Fibroblast of skin of right biceps (primary cell): ENCODE measurements at regions not wholly inside any gene's neighbourhood (a gene's known extent, or its start where the extent isn't known, plus 50 kb on each side); places are given as distances from the start of the nearest gene placed in this dataset.

Source experiments
- DNase-seq: peaks from one replicate; pipeline ENCODE4 v3.0.0-alpha.2; 2013

- DNase-seq = no peak
Observed at GRCh38 chr7:156147756-156148504, 335.7 kb upstream of the SHH start.

GRCh38 chr7:156147104-156147503 lies 334.8 kb upstream of the SHH start:
- no peak for DNase-seq

GRCh38 chr7:156145996-156146395 lies 333.7 kb upstream of the SHH start:
- no peak for DNase-seq

GRCh38 chr7:156145184-156145583 lies 332.9 kb upstream of the SHH start:
- no peak for DNase-seq

GRCh38 chr7:156143683-156144082 lies 331.4 kb upstream of the SHH start:
- DNase-seq = no peak

- DNase-seq = no peak
Observed at GRCh38 chr7:156143158-156143557, 330.9 kb upstream of the SHH start.

GRCh38 chr7:156141941-156142340 lies 329.7 kb upstream of the SHH start:
- DNase-seq = no peak

GRCh38 chr7:156140896-156141295 lies 328.6 kb upstream of the SHH start:
- no peak for DNase-seq

GRCh38 chr7:156140447-156140846 lies 328.2 kb upstream of the SHH start:
- no peak for DNase-seq

GRCh38 chr7:156139633-156140032 lies 327.4 kb upstream of the SHH start:
- DNase-seq = no peak

- no peak for DNase-seq
Observed at GRCh38 chr7:156139112-156139511, 326.8 kb upstream of the SHH start.

- DNase-seq = no peak
Observed at GRCh38 chr7:156131881-156132280, 319.6 kb upstream of the SHH start.

- DNase-seq = no peak
Observed at GRCh38 chr7:156129522-156129921, 317.3 kb upstream of the SHH start.

- DNase-seq = no peak
Observed at GRCh38 chr7:156128496-156128895, 316.2 kb upstream of the SHH start.

GRCh38 chr7:156127166-156128134 lies 315.2 kb upstream of the SHH start:
- DNase-seq = no peak

GRCh38 chr7:156125841-156126730 lies 313.8 kb upstream of the SHH start:
- no peak for DNase-seq

- no peak for DNase-seq
Observed at GRCh38 chr7:156124356-156124755, 312.1 kb upstream of the SHH start.

GRCh38 chr7:156123362-156123761 lies 311.1 kb upstream of the SHH start:
- DNase-seq = no peak

GRCh38 chr7:156122752-156123354 lies 310.6 kb upstream of the SHH start:
- DNase-seq = no peak

- no peak for DNase-seq
Observed at GRCh38 chr7:156121956-156122355, 309.7 kb upstream of the SHH start.

GRCh38 chr7:156121434-156121833 lies 309.2 kb upstream of the SHH start:
- DNase-seq = no peak

GRCh38 chr7:156120552-156120951 lies 308.3 kb upstream of the SHH start:
- no peak for DNase-seq

- no peak for DNase-seq
Observed at GRCh38 chr7:156119771-156120170, 307.5 kb upstream of the SHH start.
